IMR-90 (cell line): ENCODE measurements at regions not wholly inside any gene's neighbourhood (a gene's known extent, or its start where the extent isn't known, plus 50 kb on each side); places are given as distances from the start of the nearest gene placed in this dataset.

Source experiments
- ATAC-seq: fragments of 200-7000 bp; cut with Tn5 transposase; 2 replicates; pipeline ENCODE4 v1.9.1; 2020; ENCODE audit warnings: low read depth, mild to moderate bottlenecking, moderate library complexity
- BruUV-seq: library from RNA; stranded (reverse); fragments of 400-500 nt; replicated peaks from 2 replicates; lab custom pipeline; 2021; lab: Mats Ljungman, UMichigan
- CTCF ChIA-PET: fragments of 300-600 bp; formaldehyde crosslinking; extraction: SDS; loops from one replicate; lab custom pipeline; 2021; ENCODE audit warnings: antibody characterized with exemption; lab: Yijun Ruan, JAX
- POLR2A ChIA-PET: fragments of 300-600 bp; sonication (Branson Sonifier 250); formaldehyde crosslinking; loops from one replicate; lab custom pipeline; 2022; ENCODE audit warnings: antibody characterized with exemption; ENCODE audit not compliant: unreplicated experiment; lab: Charles Lee
- DNase-seq: peaks from one replicate; pipeline ENCODE4 v3.0.0; 2013
- H2AFZ ChIP-seq: replicated peaks from 2 replicates; pipeline ENCODE3; 2013; ENCODE audit warnings: low read length, mild to moderate bottlenecking; ENCODE audit not compliant: poor library complexity
- H2AK5ac ChIP-seq: 2 replicates; pipeline ENCODE4 v1.6.1; 2013; ENCODE audit warnings: low read depth, low read length, inconsistent platforms
- H2AK9ac ChIP-seq: replicated peaks from 2 replicates; pipeline ENCODE3; 2013; ENCODE audit warnings: mild to moderate bottlenecking, low read depth, low read length, moderate library complexity; ENCODE audit not compliant: poor library complexity
- H2BK120ac ChIP-seq: 2 replicates; pipeline ENCODE4 v1.6.1; 2013; ENCODE audit warnings: low read depth, low read length, inconsistent platforms
- H2BK15ac ChIP-seq: 3 replicates; pipeline ENCODE4 v1.6.1; 2013; ENCODE audit warnings: low read depth, low read length, inconsistent platforms
- H2BK20ac ChIP-seq: 2 replicates; pipeline ENCODE4 v1.6.1; 2013; ENCODE audit warnings: low read depth, mild to moderate bottlenecking, inconsistent platforms, low read length, moderate library complexity
- H2BK5ac ChIP-seq: 2 replicates; pipeline ENCODE4 v1.6.1; 2013; ENCODE audit warnings: mild to moderate bottlenecking, low read depth, low read length, inconsistent platforms; ENCODE audit not compliant: poor library complexity, severe bottlenecking
- H3K14ac ChIP-seq: replicated peaks from 2 replicates; pipeline ENCODE4 v1.6.1; 2013; ENCODE audit warnings: low read depth, low read length, inconsistent platforms
- H3K18ac ChIP-seq: 2 replicates; pipeline ENCODE4 v1.6.1; 2013; ENCODE audit warnings: low read depth, low read length, control low read depth
- H3K23ac ChIP-seq: 2 replicates; pipeline ENCODE4 v1.6.1; 2013; ENCODE audit warnings: low read depth, low read length, inconsistent platforms
- H3K27ac ChIP-seq: 2 replicates; pipeline ENCODE4 v1.5.1; 2013; ENCODE audit warnings: mild to moderate bottlenecking, control low read depth, low read length; ENCODE audit not compliant: insufficient read depth
- H3K27me3 ChIP-seq: 2 replicates; pipeline ENCODE4 v1.6.1; 2013; ENCODE audit warnings: low read length; ENCODE audit not compliant: control insufficient read depth, insufficient read depth
- H3K36me3 ChIP-seq: 2 replicates; pipeline ENCODE4 v1.6.1; 2013; ENCODE audit warnings: low read length, mixed read lengths; ENCODE audit not compliant: control insufficient read depth, insufficient read depth
- H3K4ac ChIP-seq: 2 replicates; pipeline ENCODE4 v1.6.1; 2013; ENCODE audit warnings: low read depth, low read length, inconsistent platforms
- H3K4me1 ChIP-seq: 2 replicates; pipeline ENCODE4 v1.6.1; 2013; ENCODE audit warnings: low read length, mixed read lengths; ENCODE audit not compliant: control insufficient read depth, insufficient read depth
- H3K4me2 ChIP-seq: 2 replicates; pipeline ENCODE4 v1.6.1; 2013; ENCODE audit warnings: low read depth, mild to moderate bottlenecking, control low read depth, low read length, moderate library complexity
- H3K4me3 ChIP-seq: 2 replicates; pipeline ENCODE4 v1.5.1; 2013; ENCODE audit warnings: low read depth, mild to moderate bottlenecking, control low read depth, low read length, moderate library complexity; ENCODE audit not compliant: insufficient read depth
- H3K56ac ChIP-seq: 2 replicates; pipeline ENCODE4 v1.6.1; 2013; ENCODE audit warnings: low read length, inconsistent platforms; ENCODE audit not compliant: insufficient read depth; ENCODE audit errors: extremely low read depth
- H3K79me1 ChIP-seq, 2 experiments: 2 replicates each; pipeline ENCODE4 v1.6.1; 2013; ENCODE audit warnings: low read length in 2 of 2, inconsistent platforms in 1 of 2, low read depth in 1 of 2
- H3K9ac ChIP-seq: 2 replicates; pipeline ENCODE4 v1.6.1; 2013; ENCODE audit warnings: low read depth, low read length, control low read depth
- H3K9me1 ChIP-seq: 2 replicates; pipeline ENCODE4 v1.6.1; 2013; ENCODE audit warnings: low read length, inconsistent platforms; ENCODE audit not compliant: insufficient read depth
- H3K9me3 ChIP-seq: 2 replicates; pipeline ENCODE4 v1.6.1; 2013; ENCODE audit warnings: low read length; ENCODE audit not compliant: control insufficient read depth, insufficient read depth
- H4K20me1 ChIP-seq: 2 replicates; pipeline ENCODE4 v1.6.1; 2013; ENCODE audit warnings: low read length, inconsistent platforms; ENCODE audit not compliant: insufficient read depth
- H4K5ac ChIP-seq: 2 replicates; pipeline ENCODE4 v1.6.1; 2013; ENCODE audit warnings: mild to moderate bottlenecking, low read depth, low read length, control low read depth
- H4K8ac ChIP-seq, 2 experiments: 2 replicates each; pipeline ENCODE4 v1.6.1; 2013; ENCODE audit warnings: low read depth in 2 of 2, low read length in 2 of 2, control low read depth in 1 of 2, inconsistent platforms in 1 of 2
- H4K91ac ChIP-seq: 2 replicates; pipeline ENCODE4 v1.6.1; 2013; ENCODE audit warnings: low read depth, low read length, inconsistent platforms; ENCODE audit not compliant: insufficient read depth
- MXI1 ChIP-seq: IDR thresholded peaks from 2 replicates; pipeline ENCODE4 v1.6.1; 2012; ENCODE audit warnings: low read depth, mild to moderate bottlenecking, low read length, moderate library complexity, borderline replicate concordance
- RFX5 ChIP-seq: IDR thresholded peaks from 2 replicates; pipeline ENCODE4 v1.8.0; 2012; ENCODE audit warnings: low read depth, mild to moderate bottlenecking, low read length, moderate library complexity
- WGBS, 2 experiments: methylation state at CpG; one replicate each; pipeline versions ENCODE4 v1.1.5 to v1.1.7; 2013; ENCODE audit warnings: missing lambda C conversion rate in 2 of 2; ENCODE audit not compliant: insufficient read length in 1 of 2; ENCODE audit errors: extremely low coverage in 2 of 2; 5-methylcytosine and 5-hydroxymethylcytosine counted together
- dilution Hi-C: fragments of 300-500 bp; cut with HindIII; formaldehyde crosslinking; loops from one replicate; pipeline ENCODE4 v1.14.3; 2018; ENCODE audit warnings: low sequenced_read_pairs; ENCODE audit not compliant: unreplicated experiment
- in situ Hi-C: fragments of 300-500 bp; cut with MboI; formaldehyde crosslinking; loops from 3 replicates; pipeline ENCODE4 v1.14.3; 2019; ENCODE audit warnings: low sequenced_read_pairs, inconsistent platforms, mixed read lengths
- intact Hi-C: fragments of 100-400 bp; cut with micrococcal nuclease; formaldehyde crosslinking; loops from 2 replicates; pipeline ENCODE4 v1.10.0; 2022

DNA sequence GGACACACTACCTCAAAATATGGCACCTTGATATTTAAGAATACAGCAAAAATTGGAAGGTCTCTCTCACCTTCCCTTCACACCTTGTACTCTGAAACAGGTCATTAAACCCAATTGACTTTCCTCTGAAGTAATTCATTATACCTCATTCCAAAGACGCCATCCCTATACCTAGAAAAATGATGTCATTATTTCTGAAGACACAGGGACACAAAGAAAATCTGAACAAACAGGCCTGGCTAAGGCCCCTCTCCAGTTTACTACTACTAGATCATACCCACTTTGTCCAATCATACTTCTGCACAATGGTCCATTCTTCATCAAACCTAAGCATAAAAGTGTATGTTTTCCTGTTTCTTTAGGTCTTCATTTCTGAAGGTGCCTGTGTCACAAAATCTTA, 156.9 kb downstream of the RASSF9 start:
- ATAC-seq: no peak
- dilution Hi-C loops (no loop called here), in situ Hi-C loops (no loop called here), intact Hi-C loops (no loop called here)
- no TSS peak for BruUV-seq
- no peaks in the 10 kb centered on the region for H3K36me3 ChIP-seq
- H2AK9ac ChIP-seq: no peak overlapping the region
- no peak overlapping the region for H4K5ac ChIP-seq
- no peak overlapping the region for H2AK5ac ChIP-seq
- no peak overlapping the region for H2BK120ac ChIP-seq
- H3K4me2 ChIP-seq: no peak overlapping the region
- H3K9ac ChIP-seq: no peak overlapping the region
- no peaks in the 10 kb centered on the region for H4K20me1 ChIP-seq
- no peak overlapping the region for H3K4ac ChIP-seq
- ChIA-PET CTCF (no interaction called here), POLR2A (no interaction called here)
- no peaks in the 10 kb centered on the region for H3K9me1 ChIP-seq
- H2BK20ac ChIP-seq: no peak overlapping the region
- no peak overlapping the region for H4K91ac ChIP-seq
- no peak overlapping the region for H3K27ac ChIP-seq
- H4K8ac ChIP-seq: no peak overlapping the region
- H3K27me3 ChIP-seq: no peaks in the 10 kb centered on the region
- H3K9me3 ChIP-seq: 0 out of 2 replicates have a peak, but pooled peaks cover 1% of the 10 kb centered on the region
- no peak overlapping the region for H3K4me3 ChIP-seq
- H2AFZ ChIP-seq: no peak overlapping the region
- TF ChIP-seq MXI1: no peak
- TF ChIP-seq RFX5: no peak
- DNase-seq: no peak
- H3K23ac ChIP-seq: no peak overlapping the region
- H3K79me1 ChIP-seq: no peaks in the 10 kb centered on the region
- 100% methylated on average over 1 of the region's 1 CpG; no CpG with 5 or more reads in 1 of the 2 experiments for WGBS, 2 experiments
- no peak overlapping the region for H3K56ac ChIP-seq
- no peak overlapping the region for H3K14ac ChIP-seq
- no peak overlapping the region for H2BK5ac ChIP-seq
- H3K4me1 ChIP-seq: no peaks in the 10 kb centered on the region
- no peak overlapping the region for H2BK15ac ChIP-seq
- no peak overlapping the region for H3K18ac ChIP-seq
